ENCODE measurements at regions not wholly inside any gene's neighbourhood (a gene's known extent, or its start where the extent isn't known, plus 50 kb on each side); places are given as distances from the start of the nearest gene placed in this dataset.

DNA sequence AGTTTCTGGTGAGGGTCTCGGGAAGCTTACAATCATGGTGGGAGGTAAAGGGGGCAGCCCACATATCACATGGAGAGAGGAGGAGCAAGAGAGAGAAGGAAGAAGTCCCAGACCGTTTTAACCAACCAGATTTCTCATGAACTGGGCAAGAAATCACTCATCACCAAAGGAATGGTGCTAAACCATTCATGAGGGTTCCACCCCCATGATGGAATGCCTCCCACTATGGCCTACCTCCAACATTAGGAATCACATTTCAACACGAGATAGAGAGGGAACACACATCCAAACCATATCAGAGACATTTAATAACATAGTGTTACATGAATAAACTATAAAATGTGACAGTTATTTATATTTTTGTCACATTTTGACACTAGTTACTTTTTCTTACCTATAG lies 214.8 kb upstream of the MAGI2 start:
- H3K27ac ChIP-seq = no peak overlapping the region
- H3K27me3 ChIP-seq (ENCODE audit: low read depth) = no peaks in the 10 kb centered on the region
- no peaks in the 10 kb centered on the region for H3K36me3 ChIP-seq
- no peak for DNase-seq
- intact Hi-C loops (cut with DNase I) = no loop called here
- TF ChIP-seq, protein P1, sequence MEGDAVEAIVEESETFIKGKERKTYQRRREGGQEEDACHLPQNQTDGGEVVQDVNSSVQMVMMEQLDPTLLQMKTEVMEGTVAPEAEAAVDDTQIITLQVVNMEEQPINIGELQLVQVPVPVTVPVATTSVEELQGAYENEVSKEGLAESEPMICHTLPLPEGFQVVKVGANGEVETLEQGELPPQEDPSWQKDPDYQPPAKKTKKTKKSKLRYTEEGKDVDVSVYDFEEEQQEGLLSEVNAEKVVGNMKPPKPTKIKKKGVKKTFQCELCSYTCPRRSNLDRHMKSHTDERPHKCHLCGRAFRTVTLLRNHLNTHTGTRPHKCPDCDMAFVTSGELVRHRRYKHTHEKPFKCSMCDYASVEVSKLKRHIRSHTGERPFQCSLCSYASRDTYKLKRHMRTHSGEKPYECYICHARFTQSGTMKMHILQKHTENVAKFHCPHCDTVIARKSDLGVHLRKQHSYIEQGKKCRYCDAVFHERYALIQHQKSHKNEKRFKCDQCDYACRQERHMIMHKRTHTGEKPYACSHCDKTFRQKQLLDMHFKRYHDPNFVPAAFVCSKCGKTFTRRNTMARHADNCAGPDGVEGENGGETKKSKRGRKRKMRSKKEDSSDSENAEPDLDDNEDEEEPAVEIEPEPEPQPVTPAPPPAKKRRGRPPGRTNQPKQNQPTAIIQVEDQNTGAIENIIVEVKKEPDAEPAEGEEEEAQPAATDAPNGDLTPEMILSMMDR (IDR thresholded peaks at IDR 0.05) = no peak
- H3K9me3 ChIP-seq = no peaks in the 10 kb centered on the region
- H3K4me1 ChIP-seq = no peaks in the 10 kb centered on the region
- H3K4me3 ChIP-seq = no peak overlapping the region
- ATAC-seq = no peak

DNA sequence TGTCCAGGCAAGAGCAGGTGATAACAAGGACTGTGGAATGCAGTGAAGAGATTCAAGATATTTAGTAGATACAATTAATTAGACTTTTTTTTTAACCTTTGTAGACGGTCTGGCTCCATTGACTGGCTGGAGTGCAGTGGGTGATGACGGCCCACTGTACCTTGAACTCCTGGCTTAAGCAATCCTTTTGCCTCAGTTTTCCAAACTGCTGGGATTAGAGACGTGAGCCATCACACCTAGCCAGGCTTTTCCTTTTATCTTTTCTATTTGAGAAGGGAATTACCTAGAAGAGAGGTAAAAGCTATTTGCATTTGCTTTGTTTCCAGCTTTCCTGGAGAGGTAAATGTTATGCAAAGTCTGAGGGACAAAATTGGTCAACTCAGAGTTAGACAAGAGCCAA lies 213.0 kb upstream of the MAGI2 start:
- no peaks in the 10 kb centered on the region for H3K9me3 ChIP-seq
- ATAC-seq (no peak), DNase-seq (no peak)
- H3K27ac ChIP-seq = no peak overlapping the region
- TF ChIP-seq, protein P1 (IDR thresholded peaks at IDR 0.05) = no peak
- intact Hi-C loops (cut with DNase I) = no loop called here
- no peaks in the 10 kb centered on the region for H3K4me1 ChIP-seq
- no peak overlapping the region for H3K4me3 ChIP-seq
- H3K36me3 ChIP-seq = no peaks in the 10 kb centered on the region
- H3K27me3 ChIP-seq (ENCODE audit: low read depth) = no peaks in the 10 kb centered on the region

DNA sequence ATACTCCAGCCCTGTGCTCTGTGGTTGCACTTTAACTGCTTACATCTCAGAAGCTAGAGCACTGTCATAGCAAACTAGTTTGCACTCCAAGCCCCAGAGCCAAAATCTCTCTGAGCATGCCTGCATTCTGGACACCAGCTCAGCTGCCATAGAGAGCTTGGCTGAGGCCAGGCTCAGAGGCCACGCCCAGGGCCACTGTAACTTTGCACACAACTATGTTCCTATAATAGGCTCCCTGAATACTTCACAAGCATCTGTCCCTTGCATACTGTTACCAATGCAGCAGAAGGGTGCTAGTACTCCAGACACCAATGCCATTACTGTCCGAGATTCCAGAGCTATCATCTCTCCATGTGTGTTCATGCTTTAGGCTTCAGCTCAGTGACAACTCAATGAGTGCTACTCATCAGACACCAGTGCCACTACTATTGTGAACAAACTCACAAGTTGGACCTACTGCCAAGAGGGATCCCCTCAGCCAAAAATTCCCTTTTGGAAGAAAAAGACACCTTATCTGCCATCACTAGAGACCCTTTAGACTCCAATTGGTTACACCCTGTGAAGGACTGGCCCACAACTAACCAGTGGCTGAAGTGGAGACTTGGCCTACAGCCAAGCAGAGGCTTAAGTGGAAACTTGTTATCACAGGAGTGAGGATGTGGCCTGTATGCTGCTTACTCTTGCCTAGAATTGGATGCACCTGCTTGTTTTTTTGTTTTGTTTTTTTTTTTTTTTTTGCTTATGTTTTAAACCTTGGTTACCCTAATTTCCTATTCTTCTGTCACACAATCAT lies 211.6 kb upstream of the MAGI2 start:
- ATAC-seq (no peak), DNase-seq (no peak)
- Histone ChIP-seq H3K27ac (no peak overlapping the region), H3K9me3 (no peaks in the 10 kb centered on the region), H3K27me3 (ENCODE audit: low read depth) (no peaks in the 10 kb centered on the region), H3K36me3 (no peaks in the 10 kb centered on the region), H3K4me1 (no peaks in the 10 kb centered on the region), H3K4me3 (no peak overlapping the region)
- intact Hi-C loops (cut with DNase I) = no loop called here
- TF ChIP-seq, protein P1 (IDR thresholded peaks at IDR 0.05) = no peak

DNA sequence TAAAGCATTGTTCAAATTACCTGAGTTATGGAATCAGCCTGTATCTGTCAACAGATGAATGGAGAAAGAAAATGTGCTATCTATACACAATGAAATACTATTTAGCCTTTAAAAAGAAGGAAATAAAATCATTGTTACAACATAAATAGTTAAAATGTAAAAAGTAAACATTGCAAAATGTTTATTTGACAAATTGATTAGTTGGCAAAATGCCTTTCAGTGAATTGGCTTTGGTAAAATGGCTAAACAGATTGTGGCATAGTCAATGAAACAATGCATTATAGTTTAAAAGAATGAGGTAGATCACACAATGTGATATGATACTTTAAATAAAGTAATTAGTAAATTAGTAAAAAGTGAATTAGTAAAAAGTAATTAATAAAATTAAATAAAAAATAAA lies 204.8 kb upstream of the MAGI2 start:
- DNase-seq = no peak

DNA sequence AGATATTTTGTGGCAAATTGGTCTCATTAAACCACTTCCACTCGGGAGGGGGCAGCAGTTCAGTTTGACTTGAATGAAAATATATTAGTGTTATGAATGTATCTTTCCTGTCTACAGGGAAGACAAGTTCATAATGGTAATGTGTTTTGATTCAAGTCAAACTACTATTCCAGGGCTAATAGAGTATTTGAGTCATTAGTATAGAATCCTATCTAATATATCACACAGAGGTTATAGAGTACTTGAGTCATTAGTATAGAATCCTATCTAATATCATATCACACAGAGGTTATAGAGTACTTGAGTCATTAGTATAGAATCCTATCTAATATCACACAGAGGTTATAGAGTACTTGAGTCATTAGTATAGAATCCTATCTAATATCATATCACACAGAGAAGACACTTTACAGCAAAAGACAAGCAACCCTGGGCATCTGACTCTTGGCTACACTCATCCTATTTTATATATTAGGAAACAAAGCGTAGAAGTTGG lies 199.7 kb upstream of the MAGI2 start:
- no peaks in the 10 kb centered on the region for H3K36me3 ChIP-seq
- TF ChIP-seq, protein P1 (IDR thresholded peaks at IDR 0.05) = no peak
- H3K27ac ChIP-seq = no peak overlapping the region
- intact Hi-C loops (cut with DNase I) = no loop called here
- no peak overlapping the region for H3K4me3 ChIP-seq
- H3K4me1 ChIP-seq = no peaks in the 10 kb centered on the region
- no peaks in the 10 kb centered on the region for H3K9me3 ChIP-seq
- H3K27me3 ChIP-seq (ENCODE audit: low read depth) = no peaks in the 10 kb centered on the region
- no peak for DNase-seq
- no peak for ATAC-seq

More for the DNA sequence above, 204.8 kb upstream of the MAGI2 start:
- no peaks in the 10 kb centered on the region for H3K9me3 ChIP-seq
- H3K4me3 ChIP-seq = no peak overlapping the region
- H3K27me3 ChIP-seq (ENCODE audit: low read depth) = no peaks in the 10 kb centered on the region
- intact Hi-C loops (cut with DNase I) = no loop called here
- no peak overlapping the region for H3K27ac ChIP-seq
- no peaks in the 10 kb centered on the region for H3K36me3 ChIP-seq
- no peaks in the 10 kb centered on the region for H3K4me1 ChIP-seq
- no peak for ATAC-seq
- TF ChIP-seq, protein P1 (IDR thresholded peaks at IDR 0.05) = no peak

All from lower lobe of right lung (tissue), 2 donors.